C4-2B (cell line): ENCODE measurements at regions not wholly inside any gene's neighbourhood (a gene's known extent, or its start where the extent isn't known, plus 50 kb on each side); places are given as distances from the start of the nearest gene placed in this dataset.

Source experiments
- H3K27ac ChIP-seq: fragments of 450-650 bp; 2 replicates; pipeline ENCODE4 v1.5.1; 2017
- ZFX ChIP-seq: fragments of 450-650 bp; IDR thresholded peaks from 2 replicates; pipeline ENCODE4 v1.6.1; 2017
- TF ChIP-seq, protein P1 (sequence below): fragments of 450-650 bp; conservative IDR thresholded peaks from 2 replicates; pipeline ENCODE4 v1.5.1; 2017; ENCODE audit warnings: mild to moderate bottlenecking

DNA sequence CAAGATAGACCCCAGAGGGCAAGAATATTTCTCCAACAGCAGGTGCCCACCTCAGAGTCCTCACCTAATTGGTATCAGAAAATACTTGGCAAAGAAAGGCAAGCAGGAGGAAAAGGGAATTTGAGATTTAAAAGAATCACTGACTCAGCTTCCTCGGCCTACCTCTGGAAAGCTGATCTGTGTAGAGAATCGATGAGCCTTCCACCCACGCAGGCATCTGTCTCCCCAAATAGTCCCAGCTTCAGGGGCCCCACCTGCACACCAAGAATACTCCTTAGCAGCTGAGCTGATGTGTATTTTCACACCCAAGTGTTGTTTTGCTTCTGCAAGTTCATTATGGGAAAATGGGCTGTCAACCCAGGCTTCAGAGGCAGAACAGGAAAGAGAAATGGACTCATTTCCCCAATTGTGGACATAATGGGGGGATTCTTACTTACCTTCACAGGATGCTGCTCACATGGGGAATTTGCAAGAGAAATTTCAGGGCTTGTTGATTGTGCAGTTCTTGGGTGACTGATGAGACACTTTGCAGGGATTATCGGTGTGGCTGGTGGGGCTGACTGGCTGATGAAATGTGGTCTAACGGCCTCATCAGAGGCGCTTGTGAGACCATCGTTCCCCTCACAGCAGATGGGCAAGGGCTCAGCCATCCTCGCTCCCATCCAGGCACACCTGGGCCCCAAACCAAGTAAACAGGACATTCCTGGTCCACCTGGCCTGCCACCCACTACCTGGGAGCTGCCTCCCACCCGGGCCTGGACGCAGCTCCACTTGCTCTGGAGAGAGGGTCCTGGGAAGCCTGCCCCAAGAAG lies 436.3 kb downstream of the PTPRU start:
- no peak overlapping the region for H3K27ac ChIP-seq
- no peak for TF ChIP-seq ZFX
- TF ChIP-seq, protein P1, sequence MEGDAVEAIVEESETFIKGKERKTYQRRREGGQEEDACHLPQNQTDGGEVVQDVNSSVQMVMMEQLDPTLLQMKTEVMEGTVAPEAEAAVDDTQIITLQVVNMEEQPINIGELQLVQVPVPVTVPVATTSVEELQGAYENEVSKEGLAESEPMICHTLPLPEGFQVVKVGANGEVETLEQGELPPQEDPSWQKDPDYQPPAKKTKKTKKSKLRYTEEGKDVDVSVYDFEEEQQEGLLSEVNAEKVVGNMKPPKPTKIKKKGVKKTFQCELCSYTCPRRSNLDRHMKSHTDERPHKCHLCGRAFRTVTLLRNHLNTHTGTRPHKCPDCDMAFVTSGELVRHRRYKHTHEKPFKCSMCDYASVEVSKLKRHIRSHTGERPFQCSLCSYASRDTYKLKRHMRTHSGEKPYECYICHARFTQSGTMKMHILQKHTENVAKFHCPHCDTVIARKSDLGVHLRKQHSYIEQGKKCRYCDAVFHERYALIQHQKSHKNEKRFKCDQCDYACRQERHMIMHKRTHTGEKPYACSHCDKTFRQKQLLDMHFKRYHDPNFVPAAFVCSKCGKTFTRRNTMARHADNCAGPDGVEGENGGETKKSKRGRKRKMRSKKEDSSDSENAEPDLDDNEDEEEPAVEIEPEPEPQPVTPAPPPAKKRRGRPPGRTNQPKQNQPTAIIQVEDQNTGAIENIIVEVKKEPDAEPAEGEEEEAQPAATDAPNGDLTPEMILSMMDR = no peak

DNA sequence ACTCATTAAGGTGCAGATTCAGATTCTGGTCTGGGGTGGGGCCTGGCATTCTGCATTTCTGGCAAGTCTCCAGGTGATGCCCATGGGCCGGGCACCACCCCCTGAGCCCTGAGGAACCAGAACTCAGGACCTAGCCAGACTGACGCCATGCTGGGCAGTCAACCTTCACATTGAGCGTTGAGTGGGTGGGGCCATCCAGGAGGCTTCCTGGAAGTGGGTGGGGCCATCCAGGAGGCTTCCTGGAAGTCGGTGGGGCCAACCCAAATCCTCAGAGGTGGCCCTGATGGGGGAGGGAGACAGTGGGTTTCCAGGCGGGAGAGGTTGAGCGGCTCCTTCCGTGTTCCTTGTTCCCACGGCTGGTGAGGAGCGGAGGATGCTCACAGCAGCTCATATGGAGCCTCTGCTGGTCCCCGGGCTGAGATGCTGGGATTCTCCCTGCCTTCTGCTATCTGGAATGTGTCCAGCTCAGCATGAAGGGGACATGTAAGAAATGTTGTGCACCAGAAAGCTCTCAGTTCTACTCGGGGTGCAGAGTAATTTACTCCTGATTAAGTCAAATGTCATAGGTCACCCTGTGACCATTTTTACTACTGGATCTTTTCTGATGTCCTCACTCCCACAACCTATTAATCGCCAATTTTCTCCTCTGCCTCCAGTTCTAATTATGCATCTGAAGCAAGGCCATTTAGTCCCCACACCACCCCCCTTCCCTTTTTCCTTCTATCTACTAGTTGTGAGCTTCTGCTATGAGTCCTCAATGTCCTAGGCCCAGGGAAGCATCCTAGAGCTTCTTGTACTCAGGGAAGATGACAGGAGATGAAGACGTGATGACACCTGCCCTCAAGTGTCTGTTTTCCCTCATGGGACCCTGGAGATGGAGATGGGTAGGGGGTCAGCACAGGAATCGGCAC lies 435.4 kb downstream of the PTPRU start:
- TF ChIP-seq ZFX = no peak
- TF ChIP-seq, protein P1 = no peak
- no peak overlapping the region for H3K27ac ChIP-seq

DNA sequence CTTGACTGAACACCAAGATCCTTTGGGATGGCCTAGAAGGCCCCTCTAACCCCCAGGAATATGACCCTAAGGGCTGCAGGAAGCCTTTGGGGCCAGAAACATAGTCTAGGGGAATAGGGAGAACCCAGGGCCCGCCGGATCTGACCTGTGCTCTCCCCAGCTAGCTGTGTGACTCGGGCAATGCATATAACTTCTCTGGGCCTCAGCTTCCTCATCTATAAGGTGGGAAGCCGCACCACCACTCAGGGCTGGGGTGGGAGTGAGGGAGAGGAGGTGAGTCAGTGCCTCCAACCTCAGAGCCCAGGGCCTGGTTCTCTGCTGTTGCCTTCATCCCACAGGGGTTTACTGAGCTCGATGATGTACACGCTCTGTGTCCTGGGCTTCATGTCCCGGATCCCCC lies 434.4 kb downstream of the PTPRU start:
- no peak overlapping the region for H3K27ac ChIP-seq
- TF ChIP-seq ZFX = no peak
- TF ChIP-seq, protein P1 = no peak

DNA sequence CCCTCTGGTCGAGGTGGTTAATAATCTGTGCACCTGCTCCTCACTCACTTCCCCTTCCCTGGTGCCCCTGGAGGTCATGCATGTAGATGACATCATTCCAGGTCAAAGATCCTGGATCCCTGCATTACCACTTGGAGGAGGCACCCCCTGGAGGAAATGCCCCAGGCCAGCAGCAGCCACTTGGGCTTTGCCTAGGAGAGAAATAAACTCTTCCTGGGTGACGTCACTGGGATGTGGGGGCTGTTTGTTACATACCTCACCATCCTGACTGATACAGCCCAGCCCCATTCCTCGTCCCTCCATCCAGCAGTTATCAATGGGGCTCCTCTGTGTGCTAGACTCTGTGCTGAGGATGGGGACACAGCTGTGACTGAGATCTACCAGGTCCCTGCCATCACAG lies 433.6 kb downstream of the PTPRU start:
- no peak for TF ChIP-seq ZFX
- TF ChIP-seq, protein P1 = no peak
- no peak overlapping the region for H3K27ac ChIP-seq

DNA sequence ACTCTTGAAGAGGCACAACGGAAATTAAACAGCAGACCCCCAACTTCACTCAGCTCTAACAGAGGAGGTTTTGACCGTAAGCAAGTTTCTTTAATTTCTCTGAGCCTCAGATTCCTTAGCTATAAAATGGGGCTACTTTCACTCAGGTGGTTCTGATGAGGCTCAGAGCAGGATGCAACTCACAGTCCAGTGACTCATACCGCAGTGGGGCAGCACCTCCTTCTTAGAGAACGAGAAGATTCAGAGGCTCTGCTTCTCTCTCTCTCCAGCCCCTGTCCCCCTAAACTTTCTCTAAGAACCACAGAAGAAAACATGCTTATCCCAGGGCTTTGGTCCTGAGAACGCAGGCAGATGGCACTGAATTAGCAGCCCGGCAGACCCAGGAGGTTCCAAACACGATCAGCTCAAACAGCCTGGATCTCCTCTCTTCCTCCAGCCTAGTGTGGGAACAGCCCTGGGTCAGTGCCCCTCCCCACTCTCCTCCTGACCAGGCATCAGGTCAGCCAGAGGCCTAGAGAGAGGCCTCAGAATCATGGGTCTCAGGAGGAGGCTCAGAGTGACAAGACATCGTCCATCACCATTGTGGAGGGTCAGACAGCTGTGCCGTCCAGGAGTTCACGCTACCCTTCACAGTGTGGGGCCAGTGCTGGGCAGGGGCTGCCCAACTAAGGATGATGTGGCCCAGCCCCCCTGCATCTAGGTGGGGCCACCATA lies 433.0 kb downstream of the PTPRU start:
- no peak overlapping the region for H3K27ac ChIP-seq
- TF ChIP-seq ZFX = no peak

DNA sequence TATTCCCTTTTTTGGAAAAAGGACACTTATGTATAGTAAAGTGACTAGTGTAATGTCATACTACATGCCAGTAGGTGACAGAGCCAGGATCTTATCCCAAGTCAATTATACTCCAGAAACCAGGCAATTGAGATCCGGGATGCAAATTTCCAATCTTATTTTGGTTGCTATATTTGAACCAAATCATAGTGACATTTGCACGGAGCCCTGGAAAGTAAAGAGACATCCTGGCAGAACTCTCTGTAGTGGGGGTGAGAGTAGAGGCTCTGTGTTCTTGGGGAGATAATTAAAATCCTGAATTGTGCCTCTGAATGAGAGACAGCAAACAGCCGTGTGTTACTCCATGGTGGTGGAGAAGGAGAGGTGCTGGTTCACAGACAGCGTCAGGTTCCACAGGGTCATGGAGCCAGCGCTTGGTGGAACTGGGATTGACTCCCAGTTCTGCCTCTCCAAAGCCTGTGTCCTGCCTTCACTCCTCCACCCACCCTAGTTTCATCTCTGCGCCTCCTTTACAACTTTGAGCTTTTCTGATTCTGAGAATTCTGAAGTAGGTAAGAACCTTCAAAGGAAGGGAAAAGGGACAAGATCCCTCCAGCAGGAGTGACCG lies 432.3 kb downstream of the PTPRU start:
- no peak overlapping the region for H3K27ac ChIP-seq
- TF ChIP-seq, protein P1 = no peak
- no peak for TF ChIP-seq ZFX

DNA sequence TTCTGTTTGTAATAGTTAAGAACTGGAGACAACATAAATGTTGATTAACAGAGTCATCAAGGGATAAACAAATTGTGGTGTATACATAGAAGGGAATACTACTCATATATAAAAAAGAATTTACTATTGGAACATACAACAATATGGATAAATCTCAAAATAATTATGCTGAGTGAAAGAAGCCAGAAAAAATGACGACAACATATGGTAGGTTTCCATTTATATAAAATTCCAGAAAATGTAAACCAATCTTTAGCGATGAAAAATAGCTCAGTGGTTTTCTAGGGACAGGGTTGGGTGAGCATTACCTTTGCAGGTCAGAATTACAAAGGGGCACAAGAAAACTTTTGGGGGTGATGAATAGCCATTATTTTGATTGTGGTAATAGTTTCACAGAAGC lies 431.6 kb downstream of the PTPRU start:
- H3K27ac ChIP-seq = no peak overlapping the region
- TF ChIP-seq, protein P1 = no peak
- TF ChIP-seq ZFX = no peak
